NCI-H1105 treated with DMSO at 0.1 percent for 48 hours (cell line): ENCODE measurements at regions not wholly inside any gene's neighbourhood (a gene's known extent, or its start where the extent isn't known, plus 50 kb on each side); places are given as distances from the start of the nearest gene placed in this dataset.
"Not testable (repeated sequence)": the region's sequence is repeated elsewhere in the genome, so short reads cannot be mapped to it uniquely, and the experiment has no call there.

Experiments
- DNase-seq: peaks from one replicate; lab custom pipeline; 2025; lab: John Stamatoyannopoulos, UW

- DNase-seq: no peak
Observed at GRCh38 chr12:72162875-72163274, 109.3 kb upstream of the TRHDE start.

- no peak for DNase-seq
Observed at GRCh38 chr12:72168851-72169250, 103.3 kb upstream of the TRHDE start.

- no peak for DNase-seq
Observed at GRCh38 chr12:72173974-72174373, 98.2 kb upstream of the TRHDE start.

GRCh38 chr12:72178244-72178643 lies 93.9 kb upstream of the TRHDE start:
- DNase-seq: no peak

GRCh38 chr12:72178871-72179270 lies 93.3 kb upstream of the TRHDE start:
- DNase-seq: no peak

- DNase-seq: no peak
Observed at GRCh38 chr12:72179841-72180240, 92.3 kb upstream of the TRHDE start.

GRCh38 chr12:72184971-72185533 lies 87.1 kb upstream of the TRHDE start:
- DNase-seq: not testable (repeated sequence)

GRCh38 chr12:72189266-72189665 lies 82.9 kb upstream of the TRHDE start:
- no peak for DNase-seq

GRCh38 chr12:72191761-72192160 lies 80.4 kb upstream of the TRHDE start:
- DNase-seq: no peak

- no peak for DNase-seq
Observed at GRCh38 chr12:72197790-72198189, 74.4 kb upstream of the TRHDE start.

- no peak for DNase-seq
Observed at GRCh38 chr12:72201457-72201856, 70.7 kb upstream of the TRHDE start.

- no peak for DNase-seq
Observed at GRCh38 chr12:72203764-72204335, 68.3 kb upstream of the TRHDE start.

- DNase-seq: no peak
Observed at GRCh38 chr12:72207079-72207478, 65.1 kb upstream of the TRHDE start.

- no peak for DNase-seq
Observed at GRCh38 chr12:72207486-72208409, 64.4 kb upstream of the TRHDE start.

- no peak for DNase-seq
Observed at GRCh38 chr12:72209086-72209485, 63.1 kb upstream of the TRHDE start.

GRCh38 chr12:72214163-72214562 lies 58.0 kb upstream of the TRHDE start:
- no peak for DNase-seq

GRCh38 chr12:72215287-72215686 lies 56.9 kb upstream of the TRHDE start:
- DNase-seq: not testable (repeated sequence)

GRCh38 chr12:72219937-72220336 lies 52.2 kb upstream of the TRHDE start:
- no peak for DNase-seq
